HG03159 (cell line): ENCODE measurements at regions not wholly inside any gene's neighbourhood (a gene's known extent, or its start where the extent isn't known, plus 50 kb on each side); places are given as distances from the start of the nearest gene placed in this dataset.
"Not testable (repeated sequence)": the region's sequence is repeated elsewhere in the genome, so short reads cannot be mapped to it uniquely, and the experiment has no call there.

ENCODE experiments used
- ATAC-seq: cut with Tn5 transposase; IDR thresholded peaks from one replicate; pipeline ENCODE4 v1.9.1; 2021; ENCODE audit warnings: mild to moderate bottlenecking, moderate library complexity; ENCODE audit not compliant: unreplicated experiment

DNA sequence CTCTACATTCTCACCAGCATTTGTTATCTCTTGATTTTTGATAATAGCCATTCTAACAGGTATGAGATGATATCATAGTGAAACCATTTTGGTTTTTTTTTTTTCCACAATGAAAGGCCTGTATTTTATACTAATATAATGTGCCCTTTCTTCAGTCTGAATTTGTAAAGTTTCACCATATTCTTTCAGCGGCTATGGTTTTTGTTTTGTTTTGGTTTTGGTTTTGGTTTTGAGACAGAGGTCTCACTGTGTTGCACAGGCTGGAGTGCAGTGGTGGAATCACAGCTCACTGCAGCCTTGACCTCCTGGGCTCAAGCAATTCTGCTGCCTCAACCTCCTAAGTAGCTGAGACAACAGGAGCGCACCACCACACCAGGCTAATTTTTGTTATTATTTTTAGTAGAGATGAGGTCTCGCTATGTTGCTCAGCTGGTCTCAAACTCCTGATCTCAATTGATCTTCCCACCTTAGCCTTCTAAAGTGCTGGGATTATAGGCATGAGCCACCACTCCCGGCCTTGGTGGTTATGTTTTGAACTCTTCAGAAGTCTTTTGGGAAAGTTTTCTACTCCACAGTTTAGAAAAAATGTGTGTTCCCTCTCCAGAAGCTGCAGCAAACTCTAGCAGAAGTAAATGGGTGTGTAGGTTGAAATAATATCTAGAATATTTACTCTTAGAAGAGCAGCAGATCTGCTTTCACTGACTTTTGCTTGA lies 110.2 kb upstream of the UMPS start:
- ATAC-seq, result no peak

DNA sequence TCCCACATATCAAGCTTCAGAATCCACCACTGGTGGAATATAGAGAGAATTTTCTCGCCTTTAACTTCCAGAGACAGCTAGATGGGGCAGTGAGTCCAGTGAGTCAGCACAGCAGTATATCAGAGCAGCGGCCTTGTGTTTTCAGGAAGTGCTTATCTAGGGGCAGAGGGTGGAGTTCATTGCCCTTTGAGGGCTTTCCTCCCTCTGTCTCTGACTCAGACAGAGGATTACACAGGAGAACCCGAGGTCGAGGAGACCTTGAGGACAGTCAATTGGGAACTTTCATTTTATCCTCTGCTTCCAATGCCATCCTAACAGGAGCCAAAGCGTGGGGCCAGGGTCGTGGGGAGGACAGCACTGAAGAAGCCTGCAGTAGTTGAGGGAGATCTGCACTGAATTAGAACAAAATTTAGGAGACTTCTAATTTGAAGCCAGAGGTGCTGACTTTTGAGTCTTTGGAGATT lies 109.6 kb upstream of the UMPS start:
- ATAC-seq, result no peak

DNA sequence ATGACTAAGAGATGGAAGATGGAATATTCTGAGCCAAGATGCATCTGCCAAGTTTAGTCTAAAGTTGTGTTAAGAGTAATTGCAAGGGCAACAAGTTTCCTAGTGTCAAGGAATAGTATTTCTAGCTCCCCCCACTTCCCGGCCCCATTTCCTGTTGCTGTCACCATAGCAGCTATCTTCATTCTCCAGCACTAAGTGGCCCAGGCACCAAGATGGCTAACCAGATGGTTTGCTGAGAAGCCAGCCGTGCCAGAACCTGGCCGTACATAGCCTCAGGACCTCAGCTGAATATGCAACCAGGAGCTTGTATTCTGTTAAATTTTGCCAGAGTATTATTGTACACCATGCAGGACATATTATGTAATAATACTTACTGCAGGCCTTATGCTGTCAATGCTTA lies 108.8 kb upstream of the UMPS start:
- ATAC-seq, result no peak

DNA sequence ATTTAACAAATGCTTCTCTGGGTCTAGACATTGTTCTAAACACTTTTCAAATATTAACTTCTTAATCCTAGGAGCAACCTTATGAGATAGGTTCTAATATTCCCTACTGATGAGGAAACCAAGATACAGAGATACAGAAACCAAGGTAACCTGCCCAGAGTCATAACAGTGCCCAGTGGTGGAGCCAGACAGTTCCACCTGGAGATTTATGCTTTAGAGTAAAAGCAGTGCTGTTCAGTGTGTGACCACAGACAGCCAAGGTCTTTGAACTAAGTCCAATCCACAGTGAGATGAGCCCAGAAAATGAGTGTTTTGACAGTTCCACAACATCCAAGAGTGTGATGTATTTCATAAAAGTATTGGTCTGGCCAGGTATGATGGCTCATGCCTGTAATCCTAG lies 105.2 kb upstream of the UMPS start:
- no peak for ATAC-seq

DNA sequence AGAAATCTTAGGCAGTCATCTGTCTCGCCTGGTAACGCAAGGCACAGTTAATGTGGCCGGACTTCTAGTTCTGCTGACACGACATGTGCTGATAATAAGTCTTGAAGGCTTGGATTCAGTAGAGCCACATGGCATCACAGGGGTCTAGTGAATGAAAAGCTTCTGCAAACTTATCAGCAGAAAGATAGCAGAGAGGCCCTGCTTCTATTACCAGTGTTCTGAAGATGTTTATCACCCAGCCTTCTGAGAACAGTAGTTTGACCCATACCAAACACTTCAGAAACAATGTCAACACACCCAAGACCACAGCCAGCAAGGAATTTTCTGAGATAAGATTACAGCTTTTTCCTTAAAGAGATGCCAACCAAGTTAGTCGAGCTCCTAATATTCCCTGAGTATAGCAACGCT lies 102.7 kb upstream of the UMPS start:
- no peak for ATAC-seq

DNA sequence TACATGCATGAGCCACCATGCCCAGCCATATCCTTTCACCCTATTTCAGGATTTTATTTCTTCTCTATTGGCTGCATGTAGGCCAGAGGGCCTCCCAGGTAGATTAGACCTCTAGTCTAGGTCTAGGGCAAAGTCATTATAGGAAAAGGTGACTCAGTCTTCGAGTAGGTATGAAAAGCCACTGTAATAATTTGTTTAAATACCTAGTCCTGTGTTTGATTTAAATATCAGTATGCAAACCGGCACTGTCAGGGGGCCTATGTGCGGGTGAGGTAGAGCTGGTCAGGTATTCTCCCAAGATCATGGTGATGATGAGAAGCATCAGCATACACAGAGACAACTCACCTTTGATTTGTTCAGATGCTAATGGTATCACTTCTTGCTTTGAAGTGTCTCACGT lies 101.4 kb upstream of the UMPS start:
- ATAC-seq, result no peak

DNA sequence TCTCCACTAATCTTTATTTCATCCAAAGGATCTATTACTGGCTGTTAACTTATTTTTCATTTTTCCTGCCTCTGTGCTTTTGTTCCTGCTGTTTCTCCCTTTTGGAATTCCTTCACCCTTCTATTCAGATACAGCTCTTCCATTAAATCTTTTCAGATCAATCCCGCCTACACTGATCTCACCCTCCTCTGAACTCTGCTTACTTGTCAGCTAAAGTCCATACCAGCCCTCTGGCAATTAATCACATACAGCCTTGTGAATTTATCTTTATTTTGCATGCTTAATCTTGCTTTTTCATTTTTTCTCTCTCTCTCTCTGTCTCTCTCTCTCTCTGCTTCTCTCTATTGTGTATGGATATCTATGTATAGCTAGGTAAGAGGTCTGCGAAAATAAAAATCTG lies 100.8 kb upstream of the UMPS start:
- ATAC-seq, result no peak

DNA sequence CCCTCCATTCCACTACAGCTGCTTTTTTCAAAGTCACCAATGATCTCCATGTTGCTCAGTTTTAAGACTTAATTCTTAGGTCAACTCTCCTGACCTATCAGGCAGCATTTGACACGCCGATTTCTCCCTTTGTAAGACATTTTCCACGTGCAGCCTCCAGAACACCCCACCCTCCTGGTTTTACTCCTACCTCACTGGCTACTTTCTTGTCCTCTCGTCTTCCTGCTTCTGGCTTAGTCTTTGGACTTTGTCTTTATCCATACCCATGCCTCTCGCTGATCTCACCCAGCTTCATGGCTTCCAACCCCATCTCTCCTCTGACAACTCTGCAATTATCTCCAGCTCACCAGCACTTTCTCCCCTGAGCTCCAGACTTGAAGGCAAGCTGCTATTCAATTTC lies 99.3 kb upstream of the UMPS start:
- ATAC-seq, result no peak

DNA sequence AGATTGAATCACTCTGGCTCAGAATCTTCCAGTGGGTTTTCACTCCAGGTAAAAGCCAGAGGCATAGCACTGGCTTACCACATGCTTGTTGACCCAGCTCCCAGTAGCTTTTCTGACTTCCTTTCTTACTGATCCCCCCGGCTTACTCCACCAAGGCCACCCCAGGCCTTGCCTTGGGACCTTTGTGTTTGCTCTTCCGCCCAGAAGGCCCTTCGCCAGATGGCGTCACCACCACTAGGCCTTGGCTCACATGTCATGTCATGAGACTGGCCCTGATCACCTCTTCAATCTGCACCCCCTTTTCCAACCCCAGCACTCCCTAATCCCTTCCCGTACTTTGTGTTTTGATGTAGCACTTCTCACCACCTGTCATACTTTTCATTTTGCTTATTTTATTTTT lies 98.5 kb upstream of the UMPS start:
- ATAC-seq, result no peak

DNA sequence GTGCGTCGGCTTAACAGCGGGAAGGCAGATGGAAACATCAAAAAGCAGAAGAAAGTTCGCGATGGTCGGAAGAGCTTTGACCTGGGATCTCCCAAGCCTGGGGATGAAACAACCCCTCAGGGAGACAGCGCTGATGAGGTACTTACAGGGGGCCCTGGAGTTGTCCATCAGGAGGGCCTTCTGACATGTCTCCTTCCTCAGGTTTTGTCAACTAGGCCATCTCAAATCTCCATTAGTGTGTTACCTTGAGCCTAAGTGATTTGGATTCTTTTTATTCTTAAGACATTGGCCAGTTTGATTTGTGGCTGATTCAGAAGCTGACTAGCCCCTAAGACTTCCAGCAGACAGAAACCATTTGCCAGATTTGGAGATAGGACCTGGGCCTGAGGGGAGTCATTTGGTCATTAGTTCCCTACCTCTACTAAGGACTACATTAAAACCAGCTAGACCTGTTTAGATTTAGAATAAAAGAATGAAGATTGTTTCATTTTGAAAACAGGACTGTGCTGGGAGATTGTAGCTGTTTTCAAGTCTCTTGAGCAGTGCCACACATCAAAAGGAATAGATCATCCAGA lies 97.6 kb upstream of the UMPS start:
- no peak for ATAC-seq

DNA sequence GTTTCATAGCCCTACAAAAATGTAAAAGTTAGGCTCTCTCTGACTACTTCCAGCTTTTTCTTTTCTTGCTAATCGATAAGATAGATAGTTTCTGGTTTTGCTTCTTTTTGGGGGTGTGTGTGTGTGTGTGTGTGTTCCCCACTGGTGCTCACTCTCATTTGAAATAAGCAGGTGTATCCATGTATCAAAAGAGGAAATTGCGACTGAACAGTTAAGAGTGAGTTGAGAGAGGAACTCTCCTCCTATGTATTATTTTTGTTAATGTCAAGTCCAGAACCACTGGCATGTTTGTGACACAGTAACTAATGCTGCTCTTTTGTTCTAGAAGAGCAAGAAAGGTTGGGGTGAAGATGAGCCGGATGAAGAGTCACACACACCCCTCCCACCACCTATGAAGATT lies 96.7 kb upstream of the UMPS start:
- ATAC-seq, result no peak

DNA sequence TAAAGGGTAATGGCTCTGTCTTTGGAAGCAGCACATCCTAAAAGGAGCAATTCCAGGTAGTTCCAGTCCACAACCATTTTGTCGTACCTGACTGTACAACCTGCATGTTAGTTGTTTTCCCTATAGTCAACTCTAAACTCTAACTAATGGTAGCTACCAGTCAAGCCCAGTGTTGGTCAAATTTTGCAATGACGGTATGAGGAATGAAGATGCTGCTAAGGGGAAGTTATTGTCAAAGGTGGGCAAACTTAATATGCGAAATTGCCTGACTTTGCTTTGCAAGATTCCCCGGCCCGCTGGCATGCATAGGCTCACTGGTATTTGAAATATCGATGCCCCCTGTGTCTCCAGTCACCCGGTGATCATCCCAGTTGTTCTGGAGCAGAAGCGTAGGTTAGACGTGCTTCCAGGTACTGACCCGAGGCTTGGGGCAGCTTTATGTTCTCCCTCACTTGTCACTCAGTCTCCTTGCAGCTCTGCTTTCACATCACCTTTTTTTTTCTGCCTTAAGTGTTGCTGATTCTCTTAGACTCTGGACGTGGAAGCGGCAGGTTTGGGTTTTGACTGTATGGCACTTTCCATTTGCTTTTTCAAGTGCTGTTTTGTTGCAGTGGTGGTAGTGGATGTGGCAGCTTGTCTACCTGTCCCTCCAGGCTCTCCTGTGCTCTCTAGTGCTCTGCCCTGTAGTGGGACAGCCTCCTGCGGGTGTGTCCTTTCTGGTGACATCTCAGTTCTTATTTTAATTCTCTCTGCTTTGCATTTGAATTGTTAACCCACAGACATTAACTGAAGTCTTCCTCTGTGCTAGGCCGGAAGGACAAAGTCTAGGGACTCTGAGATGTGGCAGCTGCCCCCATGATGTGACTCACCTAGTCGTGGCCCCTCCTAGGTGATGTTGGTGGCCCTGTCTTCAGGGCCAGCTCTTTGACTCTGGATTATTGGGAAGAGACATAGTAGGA lies 95.8 kb upstream of the UMPS start:
- ATAC-seq, result peak; percentile 59

DNA sequence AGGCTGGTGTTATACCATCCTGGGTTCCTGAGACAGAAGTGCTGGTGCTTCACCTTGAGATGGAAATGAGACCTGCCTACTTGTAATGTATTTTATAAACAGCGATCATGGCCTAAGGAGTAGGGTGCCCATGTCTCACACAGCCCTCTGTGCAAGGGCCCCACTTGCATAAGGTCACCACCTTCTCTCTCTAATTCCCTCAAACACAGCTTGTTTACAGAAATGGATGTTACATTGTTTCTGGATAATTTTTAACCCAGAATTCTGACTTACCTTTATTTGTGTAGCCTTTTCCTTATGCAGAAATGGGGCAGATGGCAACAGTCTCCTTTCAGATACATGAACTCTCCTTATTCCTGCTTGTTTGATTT lies 95.1 kb upstream of the UMPS start:
- no peak for ATAC-seq

DNA sequence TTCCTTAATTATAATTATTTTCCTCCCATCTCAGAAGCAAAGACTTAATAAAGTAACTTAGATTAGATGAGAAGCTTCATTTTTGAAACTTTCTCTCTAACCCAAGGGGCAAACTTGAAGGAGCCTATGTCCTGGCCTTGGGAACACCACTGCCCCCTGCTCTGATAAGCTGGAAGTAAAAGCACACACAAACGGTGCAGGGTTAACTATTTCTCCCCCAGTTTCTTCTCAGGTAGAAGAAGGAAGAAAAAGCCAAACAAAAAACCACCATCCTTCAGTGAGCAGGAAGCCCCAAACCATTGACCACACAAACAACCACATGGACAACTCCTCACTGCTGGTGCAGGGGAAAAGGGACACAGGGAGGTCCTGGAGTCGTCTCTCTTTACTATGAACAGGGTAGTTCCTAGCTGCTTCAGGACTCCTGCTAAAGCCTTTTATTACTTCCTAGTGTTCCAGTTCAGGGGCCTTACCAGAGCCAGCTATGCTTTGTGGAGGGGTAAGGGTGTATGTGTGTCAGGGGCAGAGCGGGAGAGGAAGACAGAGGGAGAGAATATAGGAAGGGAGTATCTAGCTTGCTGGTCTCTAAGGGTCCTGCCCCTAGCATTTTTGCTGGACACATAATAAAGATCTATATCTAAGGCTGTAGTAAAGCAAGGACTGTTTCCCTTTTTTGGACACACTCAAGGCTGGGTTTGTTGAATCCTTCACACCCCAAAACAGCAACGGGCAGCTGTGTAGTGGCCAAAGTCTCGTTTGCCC lies 94.0 kb upstream of the UMPS start:
- no peak for ATAC-seq

DNA sequence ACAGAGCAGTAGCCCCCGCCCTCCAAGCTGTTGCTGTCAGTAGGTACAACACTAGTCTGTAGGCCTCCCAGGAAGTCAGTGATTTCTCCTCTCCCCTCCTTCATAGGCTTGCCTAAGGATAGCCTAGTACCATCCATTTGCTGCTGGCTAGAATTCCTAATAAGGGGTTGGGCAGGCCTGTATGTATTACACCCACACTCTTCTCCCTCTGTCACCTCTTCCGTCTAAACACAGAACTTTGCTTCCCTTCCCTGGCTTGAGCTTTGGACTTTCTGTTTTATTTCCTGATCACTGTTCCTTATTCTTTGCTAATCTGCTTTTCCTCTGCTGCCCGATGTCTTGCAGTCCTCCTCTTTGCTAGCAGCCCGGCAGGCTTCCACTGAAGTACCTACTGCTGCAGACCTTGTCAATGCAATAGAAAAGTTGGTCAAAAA lies 93.4 kb upstream of the UMPS start:
- no peak for ATAC-seq

DNA sequence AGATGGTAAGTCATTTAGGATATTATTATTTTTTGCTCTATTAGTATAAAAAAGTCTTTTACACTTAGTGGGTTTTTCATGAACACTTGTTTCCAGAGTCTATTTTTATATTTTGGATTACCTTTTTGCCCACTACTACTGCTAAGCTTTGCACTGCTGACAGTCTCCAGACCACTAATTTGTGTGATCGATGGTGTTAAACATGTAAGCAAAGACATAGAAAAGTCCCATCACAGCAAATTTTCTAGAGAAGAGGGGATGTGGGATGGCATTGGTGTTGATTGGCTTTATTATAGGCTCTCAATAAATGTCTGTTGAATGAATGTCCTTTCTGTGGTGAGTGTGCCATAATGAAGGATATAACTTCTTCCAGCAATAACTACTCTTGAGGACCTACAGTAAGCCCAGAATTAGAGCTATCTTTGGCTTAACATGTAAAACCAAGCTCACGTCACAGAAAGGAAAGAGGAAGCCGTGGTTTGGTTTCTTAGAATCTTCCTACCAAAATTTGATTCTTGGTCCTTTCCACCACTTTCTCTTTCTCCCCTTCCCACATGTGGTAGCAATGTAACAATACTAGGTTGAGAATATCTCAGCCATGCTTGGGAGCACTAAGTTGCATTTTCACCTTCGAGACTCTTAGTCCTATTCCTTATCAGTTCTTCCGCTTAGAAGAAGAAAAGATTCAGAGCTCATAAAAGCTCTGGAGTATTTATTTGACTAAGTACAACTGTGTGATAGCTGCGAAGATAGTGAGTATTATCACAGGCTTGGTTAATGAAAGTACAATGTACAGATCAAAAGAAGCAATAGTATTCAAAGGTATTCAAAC lies 90.6 kb upstream of the UMPS start:
- peak; percentile 59 for ATAC-seq

DNA sequence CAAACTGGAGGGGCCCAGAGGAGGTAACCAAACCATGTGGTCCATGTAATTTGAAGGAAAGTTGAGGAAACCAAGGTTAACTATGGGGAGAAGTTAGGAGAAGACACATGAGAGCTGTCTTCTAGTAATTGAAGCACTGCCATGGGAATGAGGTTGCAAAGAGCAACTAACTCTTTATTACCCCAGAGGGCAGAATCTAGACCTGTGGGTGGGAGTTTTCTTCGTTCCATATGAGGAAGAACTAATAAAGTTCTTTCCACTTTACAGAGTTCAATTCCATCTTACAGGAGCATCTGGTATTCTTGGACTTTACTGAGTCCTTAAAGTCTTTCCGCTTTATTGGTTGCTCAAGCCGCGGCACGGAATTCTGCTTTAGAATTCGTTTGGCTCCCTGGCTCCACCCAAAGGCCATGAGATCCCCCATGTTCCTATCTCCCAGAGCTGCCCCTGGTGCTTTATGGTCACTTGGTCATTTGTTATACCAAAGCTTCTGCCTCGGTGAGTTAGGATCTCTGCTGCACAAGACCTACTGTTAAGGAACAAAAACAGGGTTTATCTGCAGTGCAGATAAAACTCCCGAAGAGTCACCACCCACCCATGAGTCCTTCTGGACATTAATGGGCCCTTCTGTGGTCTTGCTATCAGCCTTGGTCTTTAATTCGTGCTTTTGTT lies 89.5 kb upstream of the UMPS start:
- ATAC-seq, result no peak

DNA sequence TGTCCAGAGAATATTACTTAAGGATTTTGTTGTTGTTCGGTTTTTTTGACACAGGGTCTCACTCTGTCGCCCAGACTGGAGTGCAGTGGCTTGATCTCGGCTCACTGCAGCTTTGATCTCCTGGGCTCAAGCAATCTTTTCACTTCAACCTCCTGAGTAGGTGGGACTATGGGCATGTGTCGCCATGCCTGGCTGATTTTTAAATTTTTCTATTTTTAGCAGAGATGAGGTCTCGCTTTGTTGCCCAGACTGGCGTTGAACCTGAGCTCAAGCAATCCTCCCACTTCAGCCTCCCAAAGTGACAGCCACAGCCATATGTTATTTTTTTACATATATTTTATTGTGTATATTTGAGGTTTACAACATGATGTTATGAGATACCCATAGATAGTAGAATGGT lies 86.8 kb upstream of the UMPS start:
- no peak for ATAC-seq

DNA sequence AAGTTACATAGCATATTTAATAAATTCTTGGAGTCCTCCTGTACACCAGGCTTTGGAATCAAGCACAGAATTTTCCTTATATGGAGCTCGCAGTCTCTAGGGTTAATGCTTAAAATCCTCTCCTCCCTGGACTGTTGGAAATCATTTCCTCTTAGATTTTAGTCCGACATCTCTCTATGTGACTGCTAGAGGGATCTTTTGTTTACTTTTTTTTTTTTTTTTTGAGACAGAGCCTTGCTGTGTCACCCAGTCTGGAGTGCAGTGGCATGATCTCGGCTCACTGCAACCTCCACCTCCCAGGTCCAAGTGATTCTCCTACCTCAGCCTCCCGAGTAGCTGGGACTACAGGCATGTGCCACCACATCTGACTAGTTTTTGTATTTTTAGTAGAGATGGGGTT lies 84.1 kb upstream of the UMPS start:
- not testable (repeated sequence) for ATAC-seq

DNA sequence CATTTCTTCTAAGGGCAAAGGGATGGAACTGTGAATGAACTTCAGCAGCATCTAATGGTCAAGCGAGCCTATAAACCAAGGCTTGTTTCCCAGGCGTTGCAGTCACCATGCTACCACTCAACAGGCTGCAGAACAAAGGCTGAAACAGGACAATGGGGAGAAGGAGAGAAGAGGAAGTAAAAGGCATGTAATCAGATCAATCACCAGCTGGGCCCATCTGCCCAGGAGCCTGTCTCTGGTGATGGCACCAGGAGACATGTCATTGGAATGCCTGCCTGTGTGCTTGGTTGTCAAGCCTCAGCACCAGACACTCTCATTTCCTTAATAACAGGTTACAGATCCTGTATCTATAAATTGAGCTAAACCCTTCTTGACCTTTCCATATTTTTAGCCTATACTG lies 81.7 kb upstream of the UMPS start:
- no peak for ATAC-seq
